ENCODE measurements at regions not wholly inside any gene's neighbourhood (a gene's known extent, or its start where the extent isn't known, plus 50 kb on each side); places are given as distances from the start of the nearest gene placed in this dataset.

DNA sequence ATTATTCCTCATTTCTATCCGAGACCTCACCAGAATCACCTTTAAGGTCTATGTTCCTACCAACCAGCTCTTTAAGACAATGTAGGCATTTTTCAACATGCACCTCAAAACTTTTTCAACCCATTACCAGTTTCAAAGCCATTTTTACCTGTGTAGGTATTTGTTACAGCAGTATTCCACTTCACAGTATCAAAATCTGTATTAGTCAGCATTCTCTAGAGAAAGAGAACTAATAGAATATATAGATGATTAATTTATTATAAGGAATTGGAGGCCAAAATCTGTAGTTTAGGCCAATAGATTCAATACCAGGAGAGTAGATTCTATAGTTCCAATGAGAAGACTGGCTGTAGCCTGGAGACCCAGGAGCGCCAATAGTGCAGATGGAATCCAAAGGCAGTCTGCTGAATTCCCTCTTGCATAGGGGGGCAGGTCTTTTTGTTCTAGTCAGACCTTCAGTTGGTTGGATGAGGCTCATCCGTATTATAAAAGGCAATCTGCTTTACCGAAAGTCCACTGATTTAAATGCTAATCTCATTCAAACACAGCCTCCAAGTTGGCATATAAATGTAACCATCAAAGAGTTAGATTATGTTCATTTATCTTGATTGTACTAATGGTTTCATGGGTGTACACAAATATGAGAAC lies 151.6 kb upstream of the SYT1 start:
- DNase-seq (ENCODE audit: low read depth, low spot score): no peak
- TF ChIP-seq, protein P1, sequence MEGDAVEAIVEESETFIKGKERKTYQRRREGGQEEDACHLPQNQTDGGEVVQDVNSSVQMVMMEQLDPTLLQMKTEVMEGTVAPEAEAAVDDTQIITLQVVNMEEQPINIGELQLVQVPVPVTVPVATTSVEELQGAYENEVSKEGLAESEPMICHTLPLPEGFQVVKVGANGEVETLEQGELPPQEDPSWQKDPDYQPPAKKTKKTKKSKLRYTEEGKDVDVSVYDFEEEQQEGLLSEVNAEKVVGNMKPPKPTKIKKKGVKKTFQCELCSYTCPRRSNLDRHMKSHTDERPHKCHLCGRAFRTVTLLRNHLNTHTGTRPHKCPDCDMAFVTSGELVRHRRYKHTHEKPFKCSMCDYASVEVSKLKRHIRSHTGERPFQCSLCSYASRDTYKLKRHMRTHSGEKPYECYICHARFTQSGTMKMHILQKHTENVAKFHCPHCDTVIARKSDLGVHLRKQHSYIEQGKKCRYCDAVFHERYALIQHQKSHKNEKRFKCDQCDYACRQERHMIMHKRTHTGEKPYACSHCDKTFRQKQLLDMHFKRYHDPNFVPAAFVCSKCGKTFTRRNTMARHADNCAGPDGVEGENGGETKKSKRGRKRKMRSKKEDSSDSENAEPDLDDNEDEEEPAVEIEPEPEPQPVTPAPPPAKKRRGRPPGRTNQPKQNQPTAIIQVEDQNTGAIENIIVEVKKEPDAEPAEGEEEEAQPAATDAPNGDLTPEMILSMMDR (conservative IDR thresholded peaks at IDR 0.05): no peak
- H3K4me1 Mint-ChIP-seq: no peaks in the 10 kb centered on the region
- H3K4me3 Mint-ChIP-seq: no peak overlapping the region
- H3K27me3 Mint-ChIP-seq (ENCODE audit: low read depth): no peaks in the 10 kb centered on the region
- H3K36me3 Mint-ChIP-seq (ENCODE audit: low read depth): no peaks in the 10 kb centered on the region
- no peak overlapping the region for H3K27ac Mint-ChIP-seq (ENCODE audit: unreplicated experiment)
- no peaks in the 10 kb centered on the region for H3K9me3 Mint-ChIP-seq

DNA sequence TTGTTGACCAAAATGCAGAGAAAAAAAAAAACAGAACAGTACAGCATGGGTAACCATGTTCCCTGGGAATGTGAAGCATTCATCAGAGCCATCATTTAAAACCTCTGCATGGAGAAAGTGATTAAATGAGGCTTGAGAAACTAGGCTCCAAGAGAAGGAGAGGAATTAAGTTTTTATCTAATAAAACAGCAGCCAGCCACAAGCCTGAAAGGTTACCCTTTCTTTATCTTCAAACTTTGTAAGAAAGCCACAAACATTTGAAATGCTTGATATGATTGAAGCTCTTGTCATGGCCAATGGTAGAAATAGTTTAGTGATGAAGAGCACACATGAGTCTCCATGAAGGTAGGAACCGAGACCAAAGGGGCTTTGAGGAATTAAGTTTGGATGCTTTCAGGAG lies 144.9 kb upstream of the SYT1 start:
- no peaks in the 10 kb centered on the region for H3K4me1 Mint-ChIP-seq

DNA sequence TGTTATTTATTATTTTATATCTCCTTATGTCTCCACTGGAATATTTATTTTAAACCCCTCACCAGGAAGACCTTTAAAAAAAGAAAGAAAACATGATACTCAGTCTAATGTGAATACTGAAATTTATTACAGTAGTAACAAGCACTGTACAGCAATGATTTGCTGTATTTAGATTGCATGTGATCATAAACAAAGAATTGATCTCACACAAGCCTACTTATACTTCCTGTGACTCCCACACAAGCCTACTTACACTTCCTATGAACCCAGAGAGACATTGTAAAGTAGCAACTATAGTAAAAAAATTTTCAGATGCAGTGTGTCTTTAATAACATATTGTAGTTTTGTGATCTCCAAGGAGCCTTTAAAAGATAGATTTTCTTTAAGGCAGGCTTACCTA lies 142.7 kb upstream of the SYT1 start:
- DNase-seq (ENCODE audit: low read depth, low spot score): no peak

More for the DNA sequence above, 144.9 kb upstream of the SYT1 start:
- Mint-ChIP-seq H3K27ac (ENCODE audit: unreplicated experiment) (no peak overlapping the region), H3K4me3 (no peak overlapping the region), H3K9me3 (no peaks in the 10 kb centered on the region), H3K27me3 (ENCODE audit: low read depth) (no peaks in the 10 kb centered on the region), H3K36me3 (ENCODE audit: low read depth) (no peaks in the 10 kb centered on the region)
- no peak for DNase-seq (ENCODE audit: low read depth, low spot score)
- TF ChIP-seq, protein P1 (conservative IDR thresholded peaks at IDR 0.05): no peak

DNA sequence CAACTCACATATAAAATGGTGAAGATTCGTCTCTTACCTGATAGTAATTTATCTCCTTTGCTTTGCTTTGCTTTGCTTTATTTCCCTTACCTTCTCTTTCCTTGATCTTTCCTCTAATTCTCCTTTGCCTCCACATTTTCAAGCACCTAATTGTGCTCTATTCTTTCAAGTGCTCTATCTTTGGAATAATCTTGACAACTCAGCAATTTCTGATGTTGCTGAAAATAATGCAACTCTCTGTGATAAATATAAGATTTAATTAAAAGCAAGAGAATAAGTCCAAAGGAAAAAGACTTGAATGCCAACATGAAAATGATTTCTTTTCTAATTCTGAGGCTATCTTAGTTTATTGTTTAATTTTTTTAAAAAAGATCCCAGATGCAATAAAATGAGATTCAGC lies 139.5 kb upstream of the SYT1 start:
- Mint-ChIP-seq H3K9me3 (no peaks in the 10 kb centered on the region), H3K36me3 (ENCODE audit: low read depth) (no peaks in the 10 kb centered on the region), H3K27ac (ENCODE audit: unreplicated experiment) (no peak overlapping the region), H3K4me1 (peaks cover 10% of the 10 kb centered on the region), H3K27me3 (ENCODE audit: low read depth) (no peaks in the 10 kb centered on the region), H3K4me3 (no peak overlapping the region)
- no peak for DNase-seq (ENCODE audit: low read depth, low spot score)
- TF ChIP-seq, protein P1 (conservative IDR thresholded peaks at IDR 0.05): no peak

More for the DNA sequence above, 142.7 kb upstream of the SYT1 start:
- Mint-ChIP-seq H3K27me3 (ENCODE audit: low read depth) (no peaks in the 10 kb centered on the region), H3K4me3 (no peak overlapping the region), H3K27ac (ENCODE audit: unreplicated experiment) (no peak overlapping the region), H3K36me3 (ENCODE audit: low read depth) (no peaks in the 10 kb centered on the region), H3K9me3 (no peaks in the 10 kb centered on the region), H3K4me1 (peaks cover 7% of the 10 kb centered on the region)
- TF ChIP-seq, protein P1 (conservative IDR thresholded peaks at IDR 0.05): no peak

DNA sequence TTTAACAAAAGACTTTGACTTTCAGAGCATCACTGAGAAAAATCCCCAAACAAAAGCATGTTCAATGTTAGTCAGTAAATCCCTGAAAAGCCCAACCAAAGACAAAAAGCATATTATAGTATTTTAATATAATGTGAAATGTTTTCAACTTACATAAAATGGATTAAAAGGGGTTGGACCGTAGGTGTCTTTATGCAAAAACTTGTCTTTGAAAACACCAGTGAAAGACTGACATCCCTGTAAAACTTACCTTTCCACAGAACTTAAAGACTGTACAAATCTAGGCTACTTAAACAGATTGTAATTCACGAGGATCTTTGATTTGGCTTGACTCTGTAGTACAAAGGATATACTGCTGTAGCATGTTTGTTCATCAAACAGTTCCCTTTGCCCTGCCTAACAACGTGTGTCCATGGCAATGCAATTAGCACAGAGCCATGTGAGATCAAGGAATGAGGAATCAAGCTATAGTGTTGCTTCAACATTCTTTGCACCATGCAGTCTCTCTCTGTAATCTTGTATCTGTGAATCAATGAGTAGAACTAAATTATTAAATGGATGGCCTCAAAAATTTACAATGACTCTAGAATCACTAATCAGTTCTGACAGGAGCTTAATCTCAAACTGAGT lies 138.5 kb upstream of the SYT1 start:
- DNase-seq (ENCODE audit: low read depth, low spot score): no peak

More for the DNA sequence above, 138.5 kb upstream of the SYT1 start:
- peaks cover 10% of the 10 kb centered on the region for H3K4me1 Mint-ChIP-seq
- H3K9me3 Mint-ChIP-seq: no peaks in the 10 kb centered on the region
- TF ChIP-seq, protein P1 (conservative IDR thresholded peaks at IDR 0.05): no peak
- H3K27me3 Mint-ChIP-seq (ENCODE audit: low read depth): no peaks in the 10 kb centered on the region
- no peak overlapping the region for H3K27ac Mint-ChIP-seq (ENCODE audit: unreplicated experiment)
- H3K4me3 Mint-ChIP-seq: no peak overlapping the region
- H3K36me3 Mint-ChIP-seq (ENCODE audit: low read depth): no peaks in the 10 kb centered on the region
